GM12878 (cell line): ENCODE measurements at regions not wholly inside any gene's neighbourhood (a gene's known extent, or its start where the extent isn't known, plus 50 kb on each side); places are given as distances from the start of the nearest gene placed in this dataset.

Experiments used
- CREB1 ChIP-seq: IDR thresholded peaks from 2 replicates; pipeline ENCODE4 v1.6.1; 2012; ENCODE audit warnings: low read depth, mild to moderate bottlenecking, inconsistent platforms
- CTCF ChIP-seq, 3 experiments: IDR thresholded peaks in 2 of 3; conservative IDR thresholded peaks in 1 of 3; 2 replicates each; pipeline ENCODE4 v1.5.1; 2011; ENCODE audit warnings: low read depth in 3 of 3, low read length in 3 of 3, mild to moderate bottlenecking in 3 of 3, control low read depth in 2 of 3, moderate library complexity in 2 of 3, inconsistent platforms in 1 of 3, mixed read lengths in 1 of 3; ENCODE audit not compliant: control insufficient read depth in 2 of 3, insufficient read depth in 1 of 3; ENCODE audit errors: extremely low read depth in 1 of 3
- RAD21 ChIP-seq: IDR thresholded peaks from 2 replicates; pipeline ENCODE4 v1.6.1; 2011; ENCODE audit warnings: mild to moderate bottlenecking, low read depth, low read length, moderate library complexity; ENCODE audit not compliant: insufficient read depth
- YY1 ChIP-seq: IDR thresholded peaks from 2 replicates; pipeline ENCODE4 v1.6.1; 2011; ENCODE audit warnings: low read depth, mild to moderate bottlenecking, low read length
- ZNF384 ChIP-seq: IDR thresholded peaks from 2 replicates; pipeline ENCODE4 v1.6.1; 2012; ENCODE audit warnings: low read depth, mild to moderate bottlenecking, low read length, improper control_type of control experiment, borderline replicate concordance

- TF ChIP-seq CTCF (IDR thresholded peaks at IDR 0.05 in 2 of 3, conservative IDR thresholded peaks at IDR 0.05 in 1 of 3; ENCODE audit: control insufficient read depth in 2 of 3, extremely low read depth in 1 of 3, insufficient read depth in 1 of 3, low read depth in 3 of 3, low read length in 3 of 3) (no peak), RAD21 (no peak), ZNF384 (no peak), CREB1 (no peak), YY1 (no peak)
Measured at GRCh38 chr6:159586684-159587083, 106.4 kb downstream of the SOD2 start.
